K562 (cell line): ENCODE measurements at regions not wholly inside any gene's neighbourhood (a gene's known extent, or its start where the extent isn't known, plus 50 kb on each side); places are given as distances from the start of the nearest gene placed in this dataset.

ENCODE experiments used
- GTF2E2 ChIP-seq: fragments of 200-800 bp; sonication (Bioruptor generic); IDR thresholded peaks from 2 replicates; pipeline ENCODE4 v1.6.1; 2016; ENCODE audit warnings: missing genetic modification characterization, missing compliant biosample characterization
- IRF1 ChIP-seq: sonication (generic); formaldehyde crosslinking; IDR thresholded peaks from 2 replicates; pipeline ENCODE4 v1.8.0; 2022; ENCODE audit warnings: missing genetic modification reagents, mild to moderate bottlenecking, borderline replicate concordance
- IRF9 ChIP-seq: fragments of 450-650 bp; IDR thresholded peaks from 2 replicates; pipeline ENCODE4 v1.6.1; 2016; ENCODE audit warnings: missing biosample characterization, missing genetic modification characterization
- MAZ ChIP-seq, 2 experiments: fragments of 450-650 bp in 1 of 2; sonication (generic) in 1 of 2; formaldehyde crosslinking; IDR thresholded peaks in 1 of 2; conservative IDR thresholded peaks in 1 of 2; 2 replicates each; pipeline versions ENCODE4 v1.4.0 to v1.5.0; 2020; ENCODE audit warnings: mild to moderate bottlenecking in 1 of 2, missing genetic modification reagents in 1 of 2
- NFYB ChIP-seq: IDR thresholded peaks from 2 replicates; pipeline ENCODE4 v1.6.1; 2011; ENCODE audit warnings: mild to moderate bottlenecking, moderate library complexity; ENCODE audit not compliant: insufficient read length; ENCODE audit errors: extremely low read depth
- NR2C2 ChIP-seq, 2 experiments: fragments of 200-800 bp in 1 of 2; sonication (Bioruptor generic) in 1 of 2; sonication (generic) in 1 of 2; formaldehyde crosslinking in 1 of 2; IDR thresholded peaks; 2 replicates each; pipeline versions ENCODE4 v1.6.1 to v1.8.0; 2016 to 2022; ENCODE audit warnings: mild to moderate bottlenecking in 1 of 2, missing compliant biosample characterization in 1 of 2, missing genetic modification characterization in 1 of 2, missing genetic modification reagents in 1 of 2
- NR4A1 ChIP-seq, 2 experiments: fragments of 250-450 bp in 1 of 2; fragments of 450-650 bp in 1 of 2; sonication (Bioruptor Pico) in 1 of 2; IDR thresholded peaks; 2 replicates each; pipeline versions ENCODE4 v1.4.0 to v1.6.1; 2016 to 2020; ENCODE audit warnings: mild to moderate bottlenecking in 2 of 2, missing compliant biosample characterization in 1 of 2, missing genetic modification characterization in 1 of 2, moderate library complexity in 1 of 2
- NUFIP1 ChIP-seq: fragments of 450-650 bp; IDR thresholded peaks from 2 replicates; pipeline ENCODE4 v1.6.1; 2018; ENCODE audit not compliant: partially characterized antibody
- PPARD ChIP-seq: fragments of 250-450 bp; sonication (Bioruptor Pico); IDR thresholded peaks from 2 replicates; pipeline ENCODE4 v1.8.0; 2022; ENCODE audit warnings: inconsistent platforms, mild to moderate bottlenecking, moderate library complexity
- PTTG1 ChIP-seq: fragments of 450-650 bp; IDR thresholded peaks from 2 replicates; pipeline ENCODE4 v1.6.1; 2016; ENCODE audit warnings: low read depth, mild to moderate bottlenecking, missing genetic modification characterization, missing compliant biosample characterization
- RB1 ChIP-seq: fragments of 450-650 bp; IDR thresholded peaks from 2 replicates; pipeline ENCODE4 v1.6.1; 2017; ENCODE audit warnings: low read depth, mild to moderate bottlenecking
- RNF219 ChIP-seq: fragments of 250-450 bp; sonication (Bioruptor Pico); IDR thresholded peaks from 2 replicates; pipeline ENCODE4 v1.5.0; 2022; ENCODE audit warnings: mild to moderate bottlenecking
- ZBTB9 ChIP-seq: fragments of 450-650 bp; formaldehyde crosslinking; IDR thresholded peaks from 2 replicates; pipeline ENCODE4 v1.4.0; 2020; ENCODE audit warnings: mild to moderate bottlenecking, moderate library complexity
- ZNF277 ChIP-seq: fragments of 250-450 bp; sonication (Bioruptor Pico); IDR thresholded peaks from 2 replicates; pipeline ENCODE4 v1.8.0; 2022; ENCODE audit warnings: inconsistent platforms, mild to moderate bottlenecking, moderate library complexity, borderline replicate concordance
- ZNF512 ChIP-seq: IDR thresholded peaks from 2 replicates; pipeline ENCODE4 v1.6.1; 2016; ENCODE audit warnings: missing genetic modification characterization, missing compliant biosample characterization

GRCh38 chr7:84821671-84822534, 365.0 kb downstream of the SEMA3D start (continued):
- TF ChIP-seq RNF219 (CRISPR knock-in tag) (no peak), ZNF512 (no peak), PPARD (peak; percentile 56; the same call in 1 of the 2 replicates), MAZ (CRISPR knock-in tag; conservative IDR thresholded peaks at IDR 0.05 in 1 of 2, IDR thresholded peaks at IDR 0.05 in 1 of 2) (peak in 1 of 2 experiments; percentile 67; a peak in 2 of 4 replicates), IRF9 (tag) (peak; percentile 97), NR4A1 (CRISPR knock-in tag; IDR thresholded peaks at IDR 0.05) (peak; percentile 92; the same call in 1 of the 2 replicates), NR4A1 (tag; IDR thresholded peaks at IDR 0.05) (peak; percentile 99), NFYB (no peak), ZNF277 (no peak), NR2C2 (CRISPR knock-in tag; IDR thresholded peaks at IDR 0.05) (no peak), NR2C2 (tag; IDR thresholded peaks at IDR 0.05) (peak; percentile 62; the same call in 1 of the 2 replicates), ZBTB9 (CRISPR knock-in tag) (peak; percentile 45; the same call in 1 of the 2 replicates), RB1 (no peak; the same call in 1 of the 2 replicates), GTF2E2 (tag) (peak; percentile 74; the same call in 1 of the 2 replicates), IRF1 (CRISPR knock-in tag) (no peak), NUFIP1 (peak; percentile 94), PTTG1 (tag) (peak; percentile 96)
